MG63 (cell line): ENCODE measurements at regions not wholly inside any gene's neighbourhood (a gene's known extent, or its start where the extent isn't known, plus 50 kb on each side); places are given as distances from the start of the nearest gene placed in this dataset.

ENCODE experiments used
- DNase-seq: peaks from one replicate; pipeline ENCODE4 v3.0.0-alpha.2; 2020
- H3K27me3 ChIP-seq: fragments of 250-450 bp; sonication (Bioruptor Pico); 2 replicates; pipeline ENCODE4 v1.5.1; 2020; ENCODE audit warnings: mild to moderate bottlenecking, moderate library complexity
- H3K36me3 ChIP-seq: fragments of 250-450 bp; sonication (Bioruptor Pico); 2 replicates; pipeline ENCODE4 v1.5.1; 2020; ENCODE audit warnings: mild to moderate bottlenecking, moderate library complexity
- H3K4me3 ChIP-seq: fragments of 250-450 bp; sonication (Bioruptor Pico); 2 replicates; pipeline ENCODE4 v1.5.1; 2020; ENCODE audit warnings: mild to moderate bottlenecking, moderate library complexity
- H3K9me3 ChIP-seq: fragments of 250-450 bp; sonication (Bioruptor Pico); 2 replicates; pipeline ENCODE4 v1.5.1; 2020; ENCODE audit warnings: mild to moderate bottlenecking, moderate library complexity

DNA sequence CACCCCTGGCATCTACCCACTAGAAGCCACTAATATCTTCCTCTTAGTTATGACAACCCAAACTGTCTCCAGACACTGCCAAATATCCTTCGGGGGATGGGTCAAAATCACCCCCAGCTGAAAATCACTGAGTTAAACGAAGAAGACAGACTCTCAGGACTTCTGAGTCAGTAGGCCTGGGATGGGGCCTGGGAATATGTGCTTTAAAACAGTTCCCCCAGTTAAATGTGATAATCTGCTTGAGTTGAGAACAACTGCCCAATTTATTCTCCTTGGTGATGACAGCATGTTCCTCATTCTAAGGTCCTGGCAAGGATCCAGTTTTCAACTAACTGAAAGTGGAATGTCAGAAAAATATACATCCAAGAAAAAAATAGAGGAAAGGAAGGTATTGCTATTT, 52.4 kb downstream of the CBLL2 start:
- Histone ChIP-seq H3K4me3 (no peak overlapping the region), H3K36me3 (no peaks in the 10 kb centered on the region), H3K9me3 (no peaks in the 10 kb centered on the region), H3K27me3 (no peaks in the 10 kb centered on the region)
- DNase-seq = peak; percentile 51

DNA sequence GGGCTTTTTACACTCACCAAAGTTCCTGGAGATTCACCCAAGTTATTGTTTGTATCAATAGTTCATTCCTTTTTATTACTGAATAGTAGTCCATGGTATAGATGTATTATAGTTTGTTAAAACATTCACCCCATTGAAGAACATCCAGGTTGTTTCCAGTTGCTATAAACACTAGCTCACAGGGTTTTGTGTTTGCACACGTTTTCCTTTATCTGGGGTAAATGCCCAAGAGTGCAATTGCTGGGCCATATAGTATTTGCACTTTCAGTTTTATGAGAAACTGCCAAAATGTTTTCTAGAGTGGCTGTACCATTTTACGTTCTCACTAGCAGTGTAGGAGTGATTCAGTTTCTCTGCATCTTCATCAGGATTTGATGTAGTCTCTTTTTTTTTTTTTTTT, 57.1 kb downstream of the CBLL2 start:
- Histone ChIP-seq H3K9me3 (no peaks in the 10 kb centered on the region), H3K36me3 (no peaks in the 10 kb centered on the region), H3K27me3 (no peaks in the 10 kb centered on the region), H3K4me3 (no peak overlapping the region)
- DNase-seq = no peak

DNA sequence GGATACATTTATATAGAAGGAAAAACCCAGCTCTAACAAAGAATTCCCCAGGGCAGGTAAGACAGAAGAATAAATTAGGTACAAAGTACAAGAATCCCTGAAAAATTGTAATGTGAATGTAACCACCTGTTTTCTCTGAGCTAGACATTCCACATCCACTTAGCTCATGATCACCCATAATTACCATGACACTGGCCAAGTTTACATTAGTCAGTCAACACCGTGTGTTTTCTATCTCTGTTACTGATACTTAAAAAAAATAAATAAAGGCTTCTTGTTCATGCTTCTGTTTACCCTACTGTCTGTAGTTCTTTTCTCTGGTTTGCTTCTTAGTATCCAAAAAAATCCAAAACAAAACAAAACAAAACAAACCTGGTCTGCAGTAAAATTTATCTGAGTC, 66.0 kb downstream of the CBLL2 start:
- Histone ChIP-seq H3K9me3 (no peaks in the 10 kb centered on the region), H3K27me3 (no peaks in the 10 kb centered on the region), H3K36me3 (no peaks in the 10 kb centered on the region), H3K4me3 (no peak overlapping the region)
- DNase-seq = no peak

DNA sequence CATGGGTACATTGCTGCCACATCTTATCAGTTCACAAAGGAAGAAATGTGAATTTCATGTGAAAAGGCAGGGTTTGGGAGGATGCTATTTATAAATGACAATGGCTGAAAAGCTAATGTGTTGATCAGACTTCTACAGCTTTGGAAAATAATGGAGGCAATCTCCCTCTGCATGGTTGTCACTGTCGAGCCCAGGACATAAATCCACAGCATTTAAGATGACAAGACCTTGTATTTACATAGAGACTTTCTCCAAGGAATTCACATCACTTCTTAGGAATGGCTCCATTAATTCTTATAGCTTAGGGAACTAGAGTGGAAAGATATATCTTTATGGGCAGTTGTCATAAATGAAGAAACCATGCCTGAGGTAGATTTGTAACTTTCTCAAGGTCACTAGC, 66.7 kb downstream of the CBLL2 start:
- Histone ChIP-seq H3K4me3 (no peak overlapping the region), H3K36me3 (no peaks in the 10 kb centered on the region), H3K9me3 (no peaks in the 10 kb centered on the region), H3K27me3 (no peaks in the 10 kb centered on the region)
- no peak for DNase-seq

- DNase-seq = no peak
- Histone ChIP-seq H3K36me3 (no peaks in the 10 kb centered on the region), H3K4me3 (no peak overlapping the region), H3K27me3 (no peaks in the 10 kb centered on the region), H3K9me3 (no peaks in the 10 kb centered on the region)
These were observed 67.4 kb downstream of the CBLL2 start for GRCh38 chrX:22340022-22340616.

DNA sequence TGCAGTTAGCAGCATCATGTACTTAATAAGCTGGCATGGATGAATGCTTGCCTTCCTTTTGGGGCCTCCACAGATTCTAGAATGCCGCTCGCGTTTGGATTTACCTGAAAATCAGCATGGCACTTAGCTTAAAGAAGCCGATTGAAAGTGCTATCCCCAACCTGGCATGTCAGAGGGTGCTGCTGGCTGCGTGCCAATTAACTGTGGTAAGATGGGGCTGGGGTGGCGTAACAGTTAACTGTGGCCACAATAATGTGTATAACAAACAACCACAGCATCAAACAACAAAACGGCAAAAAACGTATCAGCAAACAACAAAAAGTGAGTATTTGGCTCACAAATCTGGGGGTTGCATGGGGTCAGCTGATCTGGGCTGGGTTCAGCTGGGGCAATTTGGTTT, 70.5 kb downstream of the CBLL2 start:
- Histone ChIP-seq H3K4me3 (no peak overlapping the region), H3K27me3 (no peaks in the 10 kb centered on the region), H3K36me3 (no peaks in the 10 kb centered on the region), H3K9me3 (no peaks in the 10 kb centered on the region)
- DNase-seq = no peak

GRCh38 chrX:22345884-22346283, 73.2 kb downstream of the CBLL2 start:
- Histone ChIP-seq H3K36me3 (no peaks in the 10 kb centered on the region), H3K9me3 (no peaks in the 10 kb centered on the region), H3K4me3 (no peak overlapping the region), H3K27me3 (no peaks in the 10 kb centered on the region)
- DNase-seq = no peak

GRCh38 chrX:22347491-22347890, 74.8 kb downstream of the CBLL2 start:
- H3K27me3 ChIP-seq = no peaks in the 10 kb centered on the region
- DNase-seq = no peak
- no peaks in the 10 kb centered on the region for H3K9me3 ChIP-seq
- no peak overlapping the region for H3K4me3 ChIP-seq
- H3K36me3 ChIP-seq = no peaks in the 10 kb centered on the region

DNA sequence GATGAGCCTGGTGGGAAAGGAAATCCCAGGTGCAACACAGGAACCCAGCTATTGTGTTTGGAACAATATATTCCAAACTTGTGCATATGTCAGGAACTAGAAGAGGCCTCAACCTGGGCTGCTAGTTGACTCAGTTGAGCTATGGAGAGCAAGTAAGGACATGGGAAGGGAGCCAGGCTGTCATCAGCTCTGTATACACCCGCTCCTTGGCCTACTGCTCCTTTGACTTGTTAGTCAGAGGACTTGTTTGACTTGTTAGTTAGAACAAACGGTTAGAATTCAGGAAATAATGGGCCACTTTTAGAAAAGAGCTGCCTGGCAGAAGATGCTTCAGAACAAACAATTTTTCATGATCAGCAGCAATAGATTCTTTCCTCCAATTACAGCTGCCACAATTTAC, 76.4 kb downstream of the CBLL2 start:
- Histone ChIP-seq H3K9me3 (no peaks in the 10 kb centered on the region), H3K27me3 (no peaks in the 10 kb centered on the region), H3K36me3 (no peaks in the 10 kb centered on the region), H3K4me3 (no peak overlapping the region)
- DNase-seq = no peak

DNA sequence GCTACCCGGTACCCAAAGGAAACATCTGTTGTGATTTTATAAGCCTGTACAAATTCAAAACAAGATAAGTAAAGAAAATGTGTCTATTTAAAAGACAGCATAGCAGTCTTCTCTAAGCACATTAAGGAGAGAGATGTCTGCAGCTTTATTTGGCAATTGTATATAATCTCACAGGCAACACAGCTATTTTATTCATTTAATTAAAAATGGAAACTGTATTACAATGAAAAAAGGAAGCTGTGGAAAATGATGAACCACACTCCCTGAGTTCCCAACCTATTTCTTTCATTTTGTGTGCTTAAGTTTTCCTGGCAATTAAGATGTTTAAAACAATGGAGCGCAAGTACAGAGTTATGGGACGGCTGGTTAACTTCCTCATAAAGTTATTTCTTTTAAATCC, 78.4 kb downstream of the CBLL2 start:
- H3K9me3 ChIP-seq = no peaks in the 10 kb centered on the region
- DNase-seq = no peak
- H3K36me3 ChIP-seq = no peaks in the 10 kb centered on the region
- H3K4me3 ChIP-seq = no peak overlapping the region
- no peaks in the 10 kb centered on the region for H3K27me3 ChIP-seq

- no peaks in the 10 kb centered on the region for H3K27me3 ChIP-seq
- no peak overlapping the region for H3K4me3 ChIP-seq
- no peaks in the 10 kb centered on the region for H3K36me3 ChIP-seq
- no peaks in the 10 kb centered on the region for H3K9me3 ChIP-seq
- DNase-seq = no peak
These were observed 79.3 kb downstream of the CBLL2 start for GRCh38 chrX:22351966-22352365.

DNA sequence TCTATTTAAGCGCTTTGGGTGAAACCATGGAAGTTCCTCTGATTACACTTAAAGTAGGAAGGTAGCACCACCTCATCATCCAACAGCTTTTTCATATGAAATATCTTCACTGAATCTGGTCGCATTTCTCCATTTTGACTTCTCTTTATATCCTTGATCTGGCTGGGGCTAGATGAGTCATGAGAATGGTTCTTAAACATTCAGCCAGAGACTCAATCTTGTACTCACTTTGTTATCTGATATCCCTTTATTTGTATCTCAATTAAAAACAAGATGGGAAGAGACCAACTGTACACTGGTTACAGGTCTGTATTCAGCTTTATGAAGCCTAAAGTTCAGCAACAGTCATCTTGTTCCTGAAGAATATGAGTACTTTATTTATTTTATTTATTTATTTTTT, 84.9 kb downstream of the CBLL2 start:
- Histone ChIP-seq H3K36me3 (no peaks in the 10 kb centered on the region), H3K9me3 (no peaks in the 10 kb centered on the region), H3K4me3 (no peak overlapping the region), H3K27me3 (no peaks in the 10 kb centered on the region)
- DNase-seq = no peak

DNA sequence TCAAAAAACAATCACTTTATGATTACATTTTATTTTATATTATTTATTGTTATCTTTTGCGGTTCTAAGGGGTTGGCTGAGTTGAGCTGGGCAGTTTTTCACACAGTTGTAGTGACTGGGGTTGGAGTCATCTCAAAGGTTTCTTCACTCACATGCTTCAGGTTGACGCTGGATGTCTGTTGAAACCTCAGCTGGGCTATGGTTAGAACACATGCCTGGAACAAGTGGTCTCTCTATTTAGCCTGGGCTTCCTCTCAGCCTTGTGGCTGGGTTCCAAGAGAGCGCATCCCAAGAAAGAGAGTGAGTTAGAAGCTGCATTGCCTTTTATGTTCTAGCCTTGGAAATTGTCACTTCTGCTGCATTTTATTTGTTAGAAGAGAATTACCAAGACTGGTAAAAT, 87.4 kb downstream of the CBLL2 start:
- no peak overlapping the region for H3K4me3 ChIP-seq
- H3K9me3 ChIP-seq = no peaks in the 10 kb centered on the region
- no peaks in the 10 kb centered on the region for H3K36me3 ChIP-seq
- DNase-seq = no peak
- no peaks in the 10 kb centered on the region for H3K27me3 ChIP-seq

DNA sequence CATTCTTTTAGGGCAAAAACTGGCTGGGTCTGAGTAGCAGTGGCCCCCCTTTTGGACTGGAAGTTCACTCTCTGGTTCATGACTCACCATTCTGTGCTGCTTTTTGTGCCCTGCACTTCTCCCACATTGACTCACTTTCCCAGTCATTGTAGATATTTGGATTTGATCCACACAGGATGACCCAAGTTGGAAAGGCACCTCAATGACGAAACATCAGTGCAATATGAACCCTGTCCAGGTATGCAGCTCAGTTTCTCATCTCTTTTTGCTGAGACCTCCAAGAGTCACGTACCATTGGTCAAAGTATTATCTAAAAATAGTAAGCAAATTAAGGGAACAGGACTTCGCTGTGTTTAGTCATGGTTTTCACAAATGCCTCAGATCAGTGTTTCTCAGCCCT, 92.7 kb downstream of the CBLL2 start:
- Histone ChIP-seq H3K4me3 (no peak overlapping the region), H3K9me3 (no peaks in the 10 kb centered on the region), H3K36me3 (no peaks in the 10 kb centered on the region), H3K27me3 (no peaks in the 10 kb centered on the region)
- DNase-seq = peak; percentile 67

- DNase-seq = no peak
- Histone ChIP-seq H3K4me3 (no peak overlapping the region), H3K9me3 (no peaks in the 10 kb centered on the region), H3K27me3 (no peaks in the 10 kb centered on the region), H3K36me3 (no peaks in the 10 kb centered on the region)
These were observed 93.5 kb downstream of the CBLL2 start for GRCh38 chrX:22366166-22366702.

GRCh38 chrX:22366906-22367305, 94.2 kb downstream of the CBLL2 start:
- H3K27me3 ChIP-seq = no peaks in the 10 kb centered on the region
- DNase-seq = no peak
- no peak overlapping the region for H3K4me3 ChIP-seq
- H3K9me3 ChIP-seq = no peaks in the 10 kb centered on the region
- no peaks in the 10 kb centered on the region for H3K36me3 ChIP-seq

GRCh38 chrX:22373094-22373493, 100.4 kb downstream of the CBLL2 start:
- H3K36me3 ChIP-seq = no peaks in the 10 kb centered on the region
- no peak overlapping the region for H3K4me3 ChIP-seq
- DNase-seq = no peak
- no peaks in the 10 kb centered on the region for H3K27me3 ChIP-seq
- no peaks in the 10 kb centered on the region for H3K9me3 ChIP-seq

DNA sequence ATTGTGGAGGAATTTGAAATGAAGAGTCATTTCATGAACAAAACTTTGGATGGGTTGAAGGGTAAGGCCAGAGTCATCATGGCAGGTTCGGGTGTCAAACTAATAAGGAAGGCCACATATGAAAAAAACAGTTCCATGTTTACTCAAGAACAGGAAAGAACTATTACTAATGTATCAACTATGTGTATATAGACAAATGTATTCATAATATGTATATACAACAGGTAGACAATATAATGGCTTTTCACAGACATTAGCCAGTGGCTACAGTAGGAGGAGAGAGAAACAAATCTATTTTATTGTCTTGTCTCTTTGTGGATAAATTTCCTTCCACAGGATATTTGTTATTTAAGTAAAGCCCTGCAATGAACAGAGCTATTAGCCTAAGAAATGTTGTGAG, 101.1 kb downstream of the CBLL2 start:
- Histone ChIP-seq H3K4me3 (no peak overlapping the region), H3K9me3 (no peaks in the 10 kb centered on the region), H3K27me3 (no peaks in the 10 kb centered on the region), H3K36me3 (no peaks in the 10 kb centered on the region)
- DNase-seq = no peak

GRCh38 chrX:22376369-22376768, 103.7 kb downstream of the CBLL2 start:
- no peak overlapping the region for H3K4me3 ChIP-seq
- no peaks in the 10 kb centered on the region for H3K36me3 ChIP-seq
- no peaks in the 10 kb centered on the region for H3K9me3 ChIP-seq
- no peak for DNase-seq
- no peaks in the 10 kb centered on the region for H3K27me3 ChIP-seq
